ENCODE measurements at regions not wholly inside any gene's neighbourhood (a gene's known extent, or its start where the extent isn't known, plus 50 kb on each side); places are given as distances from the start of the nearest gene placed in this dataset.

DNA sequence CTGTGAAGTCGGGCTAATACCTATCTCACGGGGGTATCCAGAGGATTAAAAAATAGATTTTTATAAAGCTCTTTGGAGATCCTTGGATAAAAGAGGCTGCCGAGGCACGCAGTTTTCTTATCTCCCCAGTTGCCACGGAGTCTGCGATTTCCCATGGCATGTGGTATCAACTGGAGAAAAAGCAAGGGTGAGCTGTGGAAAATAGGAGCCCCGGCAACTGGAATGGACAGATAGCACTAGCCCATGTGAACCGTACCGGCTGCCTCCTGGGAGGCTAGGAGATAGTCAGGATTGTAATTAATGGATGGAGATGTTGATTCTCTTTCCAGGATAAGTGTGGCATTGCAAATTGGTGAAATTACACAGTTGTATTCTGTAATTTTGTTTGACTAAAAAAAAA, 407.6 kb upstream of the KCNH7 start:
- H3K36me3 ChIP-seq (ENCODE audit: insufficient read depth, low read length) = no peaks in the 10 kb centered on the region
- TF ChIP-seq, protein P1, sequence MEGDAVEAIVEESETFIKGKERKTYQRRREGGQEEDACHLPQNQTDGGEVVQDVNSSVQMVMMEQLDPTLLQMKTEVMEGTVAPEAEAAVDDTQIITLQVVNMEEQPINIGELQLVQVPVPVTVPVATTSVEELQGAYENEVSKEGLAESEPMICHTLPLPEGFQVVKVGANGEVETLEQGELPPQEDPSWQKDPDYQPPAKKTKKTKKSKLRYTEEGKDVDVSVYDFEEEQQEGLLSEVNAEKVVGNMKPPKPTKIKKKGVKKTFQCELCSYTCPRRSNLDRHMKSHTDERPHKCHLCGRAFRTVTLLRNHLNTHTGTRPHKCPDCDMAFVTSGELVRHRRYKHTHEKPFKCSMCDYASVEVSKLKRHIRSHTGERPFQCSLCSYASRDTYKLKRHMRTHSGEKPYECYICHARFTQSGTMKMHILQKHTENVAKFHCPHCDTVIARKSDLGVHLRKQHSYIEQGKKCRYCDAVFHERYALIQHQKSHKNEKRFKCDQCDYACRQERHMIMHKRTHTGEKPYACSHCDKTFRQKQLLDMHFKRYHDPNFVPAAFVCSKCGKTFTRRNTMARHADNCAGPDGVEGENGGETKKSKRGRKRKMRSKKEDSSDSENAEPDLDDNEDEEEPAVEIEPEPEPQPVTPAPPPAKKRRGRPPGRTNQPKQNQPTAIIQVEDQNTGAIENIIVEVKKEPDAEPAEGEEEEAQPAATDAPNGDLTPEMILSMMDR (conservative IDR thresholded peaks at IDR 0.05; ENCODE audit: low read length) = no peak
- H4K20me1 ChIP-seq (ENCODE audit: insufficient read depth, low read length, poor library complexity, severe bottlenecking) = no peaks in the 10 kb centered on the region
- H3K9me3 ChIP-seq (ENCODE audit: insufficient read depth, low read depth, low read length) = no peaks in the 10 kb centered on the region
- H3F3A ChIP-seq (ENCODE audit: low read depth) = no peaks in the 10 kb centered on the region
- no peaks in the 10 kb centered on the region for H3K79me2 ChIP-seq (ENCODE audit: insufficient read depth, low read length)
- H3K27me3 ChIP-seq (ENCODE audit: insufficient read depth, low read length, poor library complexity, severe bottlenecking) = no peaks in the 10 kb centered on the region
- H2AFZ ChIP-seq (ENCODE audit: low read length) = no peak overlapping the region
- H3K4me3 ChIP-seq (ENCODE audit: low read length, poor library complexity, severe bottlenecking) = no peak overlapping the region
- H3K4me2 ChIP-seq (ENCODE audit: low read depth, low read length, poor library complexity, severe bottlenecking) = no peak overlapping the region
- no peak overlapping the region for H3K9ac ChIP-seq (ENCODE audit: low read depth, low read length, poor library complexity, severe bottlenecking)
- no peaks in the 10 kb centered on the region for H3K4me1 ChIP-seq (ENCODE audit: insufficient read depth, low read length, poor library complexity, severe bottlenecking)
- H3K9me2 ChIP-seq (replicated peaks; ENCODE audit: low read depth, low read length) = no peaks in the 10 kb centered on the region

DNA sequence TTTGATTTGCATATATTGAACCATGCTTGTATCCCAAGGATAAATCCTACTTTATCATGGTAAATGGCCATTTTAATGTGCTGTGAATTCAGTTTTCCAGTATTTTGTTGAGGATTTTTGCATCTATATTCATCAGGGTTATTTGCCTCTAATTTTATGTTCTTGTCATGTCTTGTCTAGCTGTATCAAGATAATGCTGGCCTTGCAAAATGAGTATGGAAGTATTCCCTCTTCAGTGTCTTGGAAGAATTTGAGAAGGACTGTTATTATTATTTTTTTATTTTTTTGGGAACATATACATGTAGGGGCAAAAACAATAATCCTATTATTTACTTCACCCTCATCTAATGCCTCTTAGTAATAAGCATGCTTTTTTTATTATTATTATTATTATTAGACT, 398.0 kb upstream of the KCNH7 start:
- Histone ChIP-seq H3F3A (ENCODE audit: low read depth) (no peaks in the 10 kb centered on the region), H3K4me3 (ENCODE audit: low read length, poor library complexity, severe bottlenecking) (no peak overlapping the region), H3K9ac (ENCODE audit: low read depth, low read length, poor library complexity, severe bottlenecking) (no peak overlapping the region), H3K9me3 (ENCODE audit: insufficient read depth, low read depth, low read length) (0 out of 2 replicates have a peak, but pooled peaks cover 4% of the 10 kb centered on the region), H3K4me1 (ENCODE audit: insufficient read depth, low read length, poor library complexity, severe bottlenecking) (no peaks in the 10 kb centered on the region), H4K20me1 (ENCODE audit: insufficient read depth, low read length, poor library complexity, severe bottlenecking) (no peaks in the 10 kb centered on the region), H3K27me3 (ENCODE audit: insufficient read depth, low read length, poor library complexity, severe bottlenecking) (no peaks in the 10 kb centered on the region), H3K79me2 (ENCODE audit: insufficient read depth, low read length) (no peaks in the 10 kb centered on the region), H3K4me2 (ENCODE audit: low read depth, low read length, poor library complexity, severe bottlenecking) (no peak overlapping the region), H3K9me2 (replicated peaks; ENCODE audit: low read depth, low read length) (no peaks in the 10 kb centered on the region), H3K36me3 (ENCODE audit: insufficient read depth, low read length) (no peaks in the 10 kb centered on the region), H2AFZ (ENCODE audit: low read length) (no peak overlapping the region)
- no peak for TF ChIP-seq EZH2phosphoT487 (IDR thresholded peaks at IDR 0.05; ENCODE audit: borderline replicate concordance)
- TF ChIP-seq, protein P1 (conservative IDR thresholded peaks at IDR 0.05; ENCODE audit: low read length) = no peak

DNA sequence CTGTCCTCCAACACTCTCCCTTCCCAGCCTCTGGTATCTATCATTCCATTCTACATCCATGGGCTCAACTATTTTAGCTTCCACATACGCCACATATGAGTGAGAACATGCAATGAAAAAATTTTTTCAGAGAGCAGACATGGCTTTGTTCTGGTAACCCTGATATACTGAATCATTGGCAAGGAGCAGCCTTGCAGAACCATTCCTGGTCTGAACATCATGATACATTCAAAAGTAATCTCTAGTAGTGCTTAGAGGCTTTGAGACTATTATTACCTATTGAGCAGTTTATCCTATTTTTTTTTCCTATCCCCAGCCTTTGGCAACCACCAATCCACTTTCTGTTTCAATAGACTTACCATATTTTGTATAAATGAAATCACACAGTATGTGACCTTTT, 393.1 kb upstream of the KCNH7 start:
- H3K79me2 ChIP-seq (ENCODE audit: insufficient read depth, low read length) = no peaks in the 10 kb centered on the region
- H3K36me3 ChIP-seq (ENCODE audit: insufficient read depth, low read length) = no peaks in the 10 kb centered on the region
- no peak overlapping the region for H2AFZ ChIP-seq (ENCODE audit: low read length)
- H3K4me3 ChIP-seq (ENCODE audit: low read length, poor library complexity, severe bottlenecking) = no peak overlapping the region
- H3K9me2 ChIP-seq (replicated peaks; ENCODE audit: low read depth, low read length) = no peaks in the 10 kb centered on the region
- no peaks in the 10 kb centered on the region for H4K20me1 ChIP-seq (ENCODE audit: insufficient read depth, low read length, poor library complexity, severe bottlenecking)
- H3K4me2 ChIP-seq (ENCODE audit: low read depth, low read length, poor library complexity, severe bottlenecking) = no peak overlapping the region
- no peaks in the 10 kb centered on the region for H3K9me3 ChIP-seq (ENCODE audit: insufficient read depth, low read depth, low read length)
- no peaks in the 10 kb centered on the region for H3K4me1 ChIP-seq (ENCODE audit: insufficient read depth, low read length, poor library complexity, severe bottlenecking)
- no peaks in the 10 kb centered on the region for H3F3A ChIP-seq (ENCODE audit: low read depth)
- TF ChIP-seq EZH2phosphoT487 (IDR thresholded peaks at IDR 0.05; ENCODE audit: borderline replicate concordance) = no peak
- TF ChIP-seq, protein P1 (conservative IDR thresholded peaks at IDR 0.05; ENCODE audit: low read length) = no peak
- H3K9ac ChIP-seq (ENCODE audit: low read depth, low read length, poor library complexity, severe bottlenecking) = no peak overlapping the region
- H3K27me3 ChIP-seq (ENCODE audit: insufficient read depth, low read length, poor library complexity, severe bottlenecking) = no peaks in the 10 kb centered on the region
